ENCODE measurements at regions not wholly inside any gene's neighbourhood (a gene's known extent, or its start where the extent isn't known, plus 50 kb on each side); places are given as distances from the start of the nearest gene placed in this dataset.

DNA sequence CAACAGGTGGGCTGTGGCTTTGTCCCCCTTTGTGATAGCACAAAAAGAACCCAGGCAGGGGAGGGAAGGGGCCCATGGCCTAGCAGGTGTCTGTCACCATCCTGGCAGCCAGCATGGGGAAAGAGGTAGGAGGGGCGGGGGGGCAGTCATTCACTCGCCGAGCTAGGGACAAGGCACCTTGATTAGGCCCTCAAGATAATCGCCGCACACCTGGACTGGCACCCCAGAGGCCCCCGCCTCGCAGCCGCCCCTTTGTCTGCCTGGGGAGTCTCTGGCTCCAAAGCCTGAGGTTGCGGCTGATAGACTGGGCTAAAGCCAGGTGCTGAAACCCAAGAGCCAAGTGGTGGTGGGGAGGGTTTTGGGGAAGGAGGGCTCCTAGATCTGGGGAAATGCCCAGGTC lies 151.2 kb upstream of the PCBD1 start:
- no peak for TF ChIP-seq POLR2A (IDR thresholded peaks at IDR 0.05)
- TF ChIP-seq, protein P1, sequence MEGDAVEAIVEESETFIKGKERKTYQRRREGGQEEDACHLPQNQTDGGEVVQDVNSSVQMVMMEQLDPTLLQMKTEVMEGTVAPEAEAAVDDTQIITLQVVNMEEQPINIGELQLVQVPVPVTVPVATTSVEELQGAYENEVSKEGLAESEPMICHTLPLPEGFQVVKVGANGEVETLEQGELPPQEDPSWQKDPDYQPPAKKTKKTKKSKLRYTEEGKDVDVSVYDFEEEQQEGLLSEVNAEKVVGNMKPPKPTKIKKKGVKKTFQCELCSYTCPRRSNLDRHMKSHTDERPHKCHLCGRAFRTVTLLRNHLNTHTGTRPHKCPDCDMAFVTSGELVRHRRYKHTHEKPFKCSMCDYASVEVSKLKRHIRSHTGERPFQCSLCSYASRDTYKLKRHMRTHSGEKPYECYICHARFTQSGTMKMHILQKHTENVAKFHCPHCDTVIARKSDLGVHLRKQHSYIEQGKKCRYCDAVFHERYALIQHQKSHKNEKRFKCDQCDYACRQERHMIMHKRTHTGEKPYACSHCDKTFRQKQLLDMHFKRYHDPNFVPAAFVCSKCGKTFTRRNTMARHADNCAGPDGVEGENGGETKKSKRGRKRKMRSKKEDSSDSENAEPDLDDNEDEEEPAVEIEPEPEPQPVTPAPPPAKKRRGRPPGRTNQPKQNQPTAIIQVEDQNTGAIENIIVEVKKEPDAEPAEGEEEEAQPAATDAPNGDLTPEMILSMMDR (IDR thresholded peaks at IDR 0.05): no peak
- no peak overlapping the region for H3K27ac ChIP-seq
- DNase-seq: no peak
- WGBS, 2 donors: 79 to 86% methylated on average over 9 of the region's 9 CpGs
- no peak overlapping the region for H3K4me3 ChIP-seq
- no peaks in the 10 kb centered on the region for H3K9me3 ChIP-seq
- H3K36me3 ChIP-seq (ENCODE audit: low read depth, missing control alignments): no peaks in the 10 kb centered on the region
- peaks cover 5% of the 10 kb centered on the region for H3K4me1 ChIP-seq
- H3K27me3 ChIP-seq: no peaks in the 10 kb centered on the region
- intact Hi-C loops (cut with DNase I; ENCODE audit: low total_unique reads): no loop called here

DNA sequence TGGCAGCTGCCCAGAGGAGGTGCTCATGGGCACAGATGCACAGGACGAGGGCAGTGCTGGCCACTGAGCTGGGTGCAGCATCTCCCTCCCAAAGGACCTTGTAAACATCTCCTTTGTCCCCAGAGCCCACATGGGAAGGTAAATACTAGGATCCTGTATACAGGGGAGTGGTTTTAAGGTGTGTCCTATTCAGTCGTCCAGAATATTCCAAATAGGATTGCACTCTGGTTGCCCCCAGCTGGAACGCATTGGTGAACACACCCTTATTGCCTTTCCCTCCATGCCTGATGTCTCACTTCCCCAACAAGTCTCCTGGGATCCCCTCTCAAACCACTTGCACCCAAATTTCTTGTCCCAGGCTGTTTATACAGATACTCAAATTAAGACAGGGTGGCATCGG lies 152.0 kb upstream of the PCBD1 start:
- 75 to 93% methylated on average over 4 of the region's 4 CpGs for WGBS, 2 donors
- Histone ChIP-seq H3K27me3 (no peaks in the 10 kb centered on the region), H3K4me3 (no peak overlapping the region), H3K27ac (no peak overlapping the region), H3K4me1 (peaks cover 5% of the 10 kb centered on the region), H3K36me3 (ENCODE audit: low read depth, missing control alignments) (no peaks in the 10 kb centered on the region), H3K9me3 (no peaks in the 10 kb centered on the region)
- intact Hi-C loops (cut with DNase I; ENCODE audit: low total_unique reads): no loop called here
- TF ChIP-seq POLR2A (IDR thresholded peaks at IDR 0.05): no peak
- TF ChIP-seq, protein P1 (IDR thresholded peaks at IDR 0.05): no peak
- DNase-seq: no peak

GRCh38 chr10:71040846-71041605 lies 152.7 kb upstream of the PCBD1 start:
- Histone ChIP-seq H3K27me3 (no peaks in the 10 kb centered on the region), H3K36me3 (ENCODE audit: low read depth, missing control alignments) (no peaks in the 10 kb centered on the region), H3K9me3 (no peaks in the 10 kb centered on the region), H3K4me1 (peaks cover 5% of the 10 kb centered on the region), H3K4me3 (no peak overlapping the region), H3K27ac (no peak overlapping the region)
- 85 to 86% methylated on average over 15 to 20 of the region's 20 CpGs for WGBS, 2 donors
- intact Hi-C loops (cut with DNase I; ENCODE audit: low total_unique reads): no loop called here
- DNase-seq: no peak
- TF ChIP-seq POLR2A (IDR thresholded peaks at IDR 0.05): no peak
- TF ChIP-seq, protein P1 (IDR thresholded peaks at IDR 0.05): no peak

DNA sequence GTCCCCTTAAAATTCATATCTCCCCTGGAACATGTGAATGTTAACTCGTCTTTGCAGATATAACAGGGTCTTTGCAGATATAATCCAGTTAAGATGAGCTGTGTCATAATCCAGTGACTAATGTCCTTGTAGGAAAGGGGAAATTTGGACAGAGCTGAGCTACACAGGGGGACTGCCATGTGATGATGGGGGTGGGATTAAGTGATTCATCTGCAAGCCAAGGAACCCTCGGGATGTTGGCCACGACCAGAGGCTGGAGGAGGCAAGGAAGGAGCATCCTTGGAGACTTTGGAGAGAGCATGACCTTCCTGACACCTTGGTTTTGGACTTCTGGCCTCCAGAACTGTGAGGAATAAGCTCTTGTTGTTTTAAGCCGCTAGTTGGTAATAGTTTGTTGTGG lies 153.9 kb upstream of the PCBD1 start:
- Histone ChIP-seq H3K9me3 (no peaks in the 10 kb centered on the region), H3K4me3 (no peak overlapping the region), H3K27ac (no peak overlapping the region), H3K27me3 (no peaks in the 10 kb centered on the region), H3K4me1 (peaks cover 5% of the 10 kb centered on the region), H3K36me3 (ENCODE audit: low read depth, missing control alignments) (no peaks in the 10 kb centered on the region)
- no peak for TF ChIP-seq POLR2A (IDR thresholded peaks at IDR 0.05)
- TF ChIP-seq, protein P1 (IDR thresholded peaks at IDR 0.05): no peak
- intact Hi-C loops (cut with DNase I; ENCODE audit: low total_unique reads): no loop called here
- WGBS, 2 donors: 68 to 79% methylated on average over 4 of the region's 4 CpGs
- DNase-seq: no peak

GRCh38 chr10:71042699-71043098 lies 154.3 kb upstream of the PCBD1 start:
- no peak for DNase-seq
- no peaks in the 10 kb centered on the region for H3K9me3 ChIP-seq
- WGBS, 2 donors: 91 to 97% methylated on average over 5 of the region's 5 CpGs
- no peak overlapping the region for H3K4me3 ChIP-seq
- intact Hi-C loops (cut with DNase I; ENCODE audit: low total_unique reads): no loop called here
- H3K27me3 ChIP-seq: no peaks in the 10 kb centered on the region
- H3K36me3 ChIP-seq (ENCODE audit: low read depth, missing control alignments): no peaks in the 10 kb centered on the region
- H3K4me1 ChIP-seq: peaks cover 5% of the 10 kb centered on the region
- H3K27ac ChIP-seq: no peak overlapping the region
- TF ChIP-seq, protein P1 (IDR thresholded peaks at IDR 0.05): no peak
- TF ChIP-seq POLR2A (IDR thresholded peaks at IDR 0.05): no peak

Data from testis (tissue), 2 donors.